Gastrocnemius medialis (tissue), 4 donors: ENCODE measurements at regions not wholly inside any gene's neighbourhood (a gene's known extent, or its start where the extent isn't known, plus 50 kb on each side); places are given as distances from the start of the nearest gene placed in this dataset.

Source experiments
- CTCF ChIP-seq, 5 experiments: fragments of 450-650 bp in 3 of 5; fragments of 200-600 bp in 2 of 5; sonication (generic) in 2 of 5; IDR thresholded peaks in 4 of 5; conservative IDR thresholded peaks in 1 of 5; 1 replicate in 4 of 5; 2 replicates in 1 of 5; pipeline ENCODE4 v1.5.1; 2016 to 2019; ENCODE audit warnings: antibody characterized with exemption in 5 of 5, mild to moderate bottlenecking in 3 of 5, moderate library complexity in 3 of 5
- POLR2A ChIP-seq, 2 donors: fragments of 450-650 bp; IDR thresholded peaks; one replicate each; pipeline ENCODE4 v1.6.1; 2017; ENCODE audit warnings: antibody characterized with exemption in 2 of 2, mild to moderate bottlenecking in 2 of 2, moderate library complexity in 2 of 2

GRCh38 chr4:59969909-59970308, 1230.2 kb upstream of the ADGRL3 start:
- TF ChIP-seq POLR2A (IDR thresholded peaks at IDR 0.05), result no peak
- no peak for TF ChIP-seq CTCF (IDR thresholded peaks at IDR 0.05 in 4 of 5, conservative IDR thresholded peaks at IDR 0.05 in 1 of 5)
